GM20000 (cell line): ENCODE measurements at regions not wholly inside any gene's neighbourhood (a gene's known extent, or its start where the extent isn't known, plus 50 kb on each side); places are given as distances from the start of the nearest gene placed in this dataset.

ENCODE experiments used
- DNase-seq: peaks from one replicate; pipeline ENCODE4 v3.0.0; 2012; ENCODE audit warnings: low spot score
- CTCF ChIP-seq: IDR thresholded peaks from 2 replicates; pipeline ENCODE4 v1.5.1; 2012; ENCODE audit warnings: mild to moderate bottlenecking, control low read depth; ENCODE audit errors: extremely low read depth, missing control alignments

- peak; percentile 56 for TF ChIP-seq CTCF
- peak; percentile 71 for DNase-seq
These were observed 256.9 kb upstream of the NFE2L3 start for GRCh38 chr7:25894902-25895791.

- DNase-seq = no peak
- no peak for TF ChIP-seq CTCF
These were observed 256.2 kb upstream of the NFE2L3 start for GRCh38 chr7:25895792-25896171.

GRCh38 chr7:25897261-25897782 is 254.7 kb upstream of the NFE2L3 start:
- no peak for TF ChIP-seq CTCF
- no peak for DNase-seq

GRCh38 chr7:25900245-25900644 is 251.8 kb upstream of the NFE2L3 start:
- TF ChIP-seq CTCF = no peak
- DNase-seq = no peak

- TF ChIP-seq CTCF = no peak
- no peak for DNase-seq
These were observed 251.1 kb upstream of the NFE2L3 start for GRCh38 chr7:25900877-25901276.

GRCh38 chr7:25901658-25902057 is 250.3 kb upstream of the NFE2L3 start:
- DNase-seq = no peak
- no peak for TF ChIP-seq CTCF

GRCh38 chr7:25906003-25906402 is 246.0 kb upstream of the NFE2L3 start:
- DNase-seq = no peak
- no peak for TF ChIP-seq CTCF
